ENCODE measurements at regions not wholly inside any gene's neighbourhood (a gene's known extent, or its start where the extent isn't known, plus 50 kb on each side); places are given as distances from the start of the nearest gene placed in this dataset.

DNA sequence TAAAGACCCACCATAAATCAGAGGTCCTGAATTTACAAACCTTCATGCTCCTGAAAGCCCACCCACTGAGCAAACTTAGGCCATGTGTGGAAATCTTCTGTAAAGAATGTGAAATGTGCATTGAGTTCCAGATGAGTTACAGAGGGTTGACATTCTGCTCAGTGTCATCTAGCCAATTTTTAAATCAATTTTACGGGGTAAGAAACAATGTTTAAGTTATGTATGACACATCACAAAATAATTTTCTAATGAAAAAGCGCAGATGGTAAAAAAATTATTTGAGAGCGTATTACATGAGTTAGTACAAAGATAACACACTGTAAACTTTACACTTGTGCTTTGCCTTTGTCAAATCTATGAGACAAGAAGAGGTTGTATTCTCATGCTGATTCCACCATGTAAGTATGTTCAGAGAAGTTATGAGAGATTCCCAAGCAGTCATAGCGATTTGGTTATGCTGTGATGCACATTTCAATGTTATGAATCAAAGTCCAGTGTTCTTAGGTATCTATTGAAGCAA lies 446.3 kb downstream of the ADCYAP1 start:
- Histone ChIP-seq H3K4me1 (no peaks in the 10 kb centered on the region), H3K9me3 (no peaks in the 10 kb centered on the region), H3K27me3 (no peaks in the 10 kb centered on the region), H3K4me3 (no peak overlapping the region), H3K27ac (no peak overlapping the region), H3K36me3 (no peaks in the 10 kb centered on the region)
- no peak for TF ChIP-seq POLR2A (IDR thresholded peaks at IDR 0.05)
- no peak for TF ChIP-seq CTCF (IDR thresholded peaks at IDR 0.05)
- 80% methylated on average over 4 of the region's 4 CpGs for WGBS (ENCODE audit: insufficient coverage, low coverage, low lambda C conversion rate, missing lambda C conversion rate)
- no peak for DNase-seq
- intact Hi-C loops (cut with DNase I): no loop called here
- no peak for ATAC-seq

DNA sequence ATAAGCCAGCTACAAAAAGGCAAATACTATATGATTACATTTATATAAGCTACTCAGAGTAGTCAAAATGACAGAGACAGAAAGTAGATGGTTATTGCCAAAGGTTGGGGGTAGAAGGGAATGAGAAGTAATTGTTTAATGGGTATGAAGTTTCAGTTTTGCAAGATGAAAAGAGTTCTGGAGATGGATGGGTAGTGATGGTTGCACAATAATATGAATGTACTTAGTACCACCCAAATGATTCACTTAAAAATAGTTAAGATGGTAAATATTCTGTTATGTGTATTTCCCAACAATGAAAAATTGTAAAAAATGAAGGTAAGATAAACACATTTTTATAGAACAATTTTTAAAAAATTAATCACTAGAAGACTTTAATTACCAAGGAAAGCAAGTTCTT lies 448.4 kb downstream of the ADCYAP1 start:
- Histone ChIP-seq H3K4me1 (no peaks in the 10 kb centered on the region), H3K27ac (no peak overlapping the region), H3K27me3 (no peaks in the 10 kb centered on the region), H3K9me3 (no peaks in the 10 kb centered on the region), H3K36me3 (no peaks in the 10 kb centered on the region), H3K4me3 (no peak overlapping the region)
- TF ChIP-seq POLR2A (IDR thresholded peaks at IDR 0.05): no peak
- TF ChIP-seq CTCF (IDR thresholded peaks at IDR 0.05): no peak
- intact Hi-C loops (cut with DNase I): no loop called here
- no peak for DNase-seq
- no peak for ATAC-seq

DNA sequence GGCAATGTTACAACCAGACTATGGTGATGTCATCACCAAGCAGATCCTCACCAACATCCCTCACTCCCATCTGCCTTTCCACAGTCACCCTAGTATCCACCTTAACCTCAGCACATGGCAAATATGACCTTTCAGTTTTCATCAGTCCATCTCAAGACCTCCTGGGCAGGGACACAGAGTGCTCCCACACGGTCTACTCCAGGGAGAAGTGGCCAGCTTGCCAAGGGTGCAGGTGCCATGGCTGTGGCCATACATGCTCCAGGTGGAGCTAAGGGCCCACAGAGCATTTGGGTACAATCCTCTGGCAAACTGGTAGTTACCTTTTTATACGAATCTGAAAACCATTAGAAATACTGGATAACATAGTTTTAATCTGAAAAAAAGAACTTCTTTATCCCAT lies 453.1 kb downstream of the ADCYAP1 start:
- no peaks in the 10 kb centered on the region for H3K27me3 ChIP-seq
- H3K4me1 ChIP-seq: no peaks in the 10 kb centered on the region
- 63% methylated on average over 1 of the region's 2 CpGs for WGBS (ENCODE audit: insufficient coverage, low coverage, low lambda C conversion rate, missing lambda C conversion rate)
- no peak overlapping the region for H3K27ac ChIP-seq
- no peaks in the 10 kb centered on the region for H3K36me3 ChIP-seq
- ATAC-seq (no peak), DNase-seq (no peak)
- no peaks in the 10 kb centered on the region for H3K9me3 ChIP-seq
- TF ChIP-seq CTCF (IDR thresholded peaks at IDR 0.05): no peak
- TF ChIP-seq POLR2A (IDR thresholded peaks at IDR 0.05): no peak
- intact Hi-C loops (cut with DNase I): no loop called here
- no peak overlapping the region for H3K4me3 ChIP-seq

DNA sequence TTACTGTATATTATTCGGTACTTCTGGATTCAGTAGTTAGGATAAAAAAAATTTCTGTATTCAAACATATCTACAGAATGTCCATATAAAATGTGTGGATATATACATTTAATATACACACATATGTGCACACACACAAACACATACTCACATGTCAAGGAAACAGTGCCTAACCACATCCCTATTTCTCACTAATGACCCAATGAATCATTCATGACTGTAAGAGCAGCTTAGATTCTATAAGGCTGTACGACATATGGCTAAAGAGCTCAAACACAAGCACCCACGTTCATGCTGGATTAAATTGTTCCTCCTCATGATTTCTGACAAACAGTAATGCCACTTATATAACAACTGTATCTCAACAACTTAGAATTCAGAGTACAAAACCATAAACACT lies 457.3 kb downstream of the ADCYAP1 start:
- ATAC-seq: no peak
- Histone ChIP-seq H3K27ac (no peak overlapping the region), H3K36me3 (no peaks in the 10 kb centered on the region), H3K4me3 (no peak overlapping the region), H3K4me1 (no peaks in the 10 kb centered on the region), H3K27me3 (no peaks in the 10 kb centered on the region), H3K9me3 (no peaks in the 10 kb centered on the region)
- no peak for DNase-seq
- WGBS (ENCODE audit: insufficient coverage, low coverage, low lambda C conversion rate, missing lambda C conversion rate): 52% methylated on average over 3 of the region's 3 CpGs
- TF ChIP-seq CTCF (IDR thresholded peaks at IDR 0.05): no peak
- no peak for TF ChIP-seq POLR2A (IDR thresholded peaks at IDR 0.05)
- intact Hi-C loops (cut with DNase I): no loop called here

DNA sequence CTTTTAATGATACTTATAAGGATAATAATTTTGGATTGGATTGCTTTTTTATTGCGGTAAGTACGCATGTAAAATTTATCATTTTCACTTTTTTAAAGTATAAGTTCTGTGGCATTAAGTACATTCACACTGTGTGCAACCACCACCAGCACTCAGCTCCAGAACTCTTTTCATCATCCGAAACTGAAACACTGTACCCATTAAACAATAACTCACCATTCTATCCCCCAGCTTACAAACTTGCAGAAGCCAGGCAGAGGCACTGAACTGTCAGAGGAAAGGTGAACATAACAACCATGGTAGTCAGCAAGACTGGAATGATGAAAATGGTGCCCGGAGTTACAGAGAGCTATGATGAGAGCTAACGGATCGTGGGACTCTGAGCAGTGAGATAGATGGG lies 465.9 kb downstream of the ADCYAP1 start:
- no peaks in the 10 kb centered on the region for H3K27me3 ChIP-seq
- no peak overlapping the region for H3K27ac ChIP-seq
- no peak overlapping the region for H3K4me3 ChIP-seq
- no peaks in the 10 kb centered on the region for H3K9me3 ChIP-seq
- ATAC-seq (no peak), DNase-seq (no peak)
- TF ChIP-seq POLR2A (IDR thresholded peaks at IDR 0.05) (no peak), CTCF (IDR thresholded peaks at IDR 0.05) (no peak)
- intact Hi-C loops (cut with DNase I): no loop called here
- no peaks in the 10 kb centered on the region for H3K4me1 ChIP-seq
- WGBS (ENCODE audit: insufficient coverage, low coverage, low lambda C conversion rate, missing lambda C conversion rate): 91% methylated on average over 6 of the region's 6 CpGs
- H3K36me3 ChIP-seq: no peaks in the 10 kb centered on the region

Data from right lobe of liver (tissue), 6 donors.